ENCODE measurements at regions not wholly inside any gene's neighbourhood (a gene's known extent, or its start where the extent isn't known, plus 50 kb on each side); places are given as distances from the start of the nearest gene placed in this dataset.
"Not testable (repeated sequence)": the region's sequence is repeated elsewhere in the genome, so short reads cannot be mapped to it uniquely, and the experiment has no call there.

- DNase-seq (no peak), ATAC-seq (no peak)
- H3K4me3 ChIP-seq, result no peak overlapping the region
- no peaks in the 10 kb centered on the region for H3K9me3 ChIP-seq
- no peaks in the 10 kb centered on the region for H3K4me1 ChIP-seq (ENCODE audit: low read depth)
- intact Hi-C loops (cut with DNase I, micrococcal nuclease), result no loop called here
- H3K36me3 ChIP-seq (ENCODE audit: low read depth), result no peaks in the 10 kb centered on the region
- no peak for TF ChIP-seq CTCF (IDR thresholded peaks at IDR 0.05)
These were observed 79.8 kb upstream of the SEL1L start for GRCh38 chr14:81613341-81614045.

- H3K36me3 ChIP-seq (ENCODE audit: low read depth); DNase-seq; intact Hi-C loops (cut with DNase I, micrococcal nuclease); ATAC-seq; H3K9me3 ChIP-seq; H3K4me1 ChIP-seq (ENCODE audit: low read depth); H3K4me3 ChIP-seq: not testable (repeated sequence)
These were observed 80.6 kb upstream of the SEL1L start for GRCh38 chr14:81614302-81614701.

- H3K9me3 ChIP-seq, result no peaks in the 10 kb centered on the region
- no peaks in the 10 kb centered on the region for H3K4me1 ChIP-seq (ENCODE audit: low read depth)
- TF ChIP-seq CTCF (IDR thresholded peaks at IDR 0.05), result no peak
- no peak for DNase-seq
- intact Hi-C loops (cut with DNase I, micrococcal nuclease), result no loop called here
- ATAC-seq, result no peak
- H3K4me3 ChIP-seq, result no peak overlapping the region
- no peaks in the 10 kb centered on the region for H3K36me3 ChIP-seq (ENCODE audit: low read depth)
These were observed 85.0 kb upstream of the SEL1L start for GRCh38 chr14:81618695-81619094.

GRCh38 chr14:81619816-81620215, 86.2 kb upstream of the SEL1L start:
- H3K4me1 ChIP-seq (ENCODE audit: low read depth), result no peaks in the 10 kb centered on the region
- no peaks in the 10 kb centered on the region for H3K36me3 ChIP-seq (ENCODE audit: low read depth)
- DNase-seq (no peak), ATAC-seq (no peak)
- H3K4me3 ChIP-seq, result no peak overlapping the region
- TF ChIP-seq CTCF (IDR thresholded peaks at IDR 0.05), result no peak
- intact Hi-C loops (cut with DNase I, micrococcal nuclease), result no loop called here
- no peaks in the 10 kb centered on the region for H3K9me3 ChIP-seq

GRCh38 chr14:81623771-81624396, 90.2 kb upstream of the SEL1L start:
- intact Hi-C loops (cut with DNase I, micrococcal nuclease), result not testable (repeated sequence)

GRCh38 chr14:81625343-81625742, 91.7 kb upstream of the SEL1L start:
- no peak overlapping the region for H3K4me3 ChIP-seq
- H3K36me3 ChIP-seq (ENCODE audit: low read depth), result no peaks in the 10 kb centered on the region
- DNase-seq (no peak), ATAC-seq (no peak)
- intact Hi-C loops (cut with DNase I, micrococcal nuclease), result no loop called here
- no peaks in the 10 kb centered on the region for H3K4me1 ChIP-seq (ENCODE audit: low read depth)
- no peak for TF ChIP-seq CTCF (IDR thresholded peaks at IDR 0.05)
- H3K9me3 ChIP-seq, result no peaks in the 10 kb centered on the region

More at GRCh38 chr14:81623771-81624396, 90.2 kb upstream of the SEL1L start:
- H3K4me3 ChIP-seq; ATAC-seq; H3K9me3 ChIP-seq; H3K4me1 ChIP-seq (ENCODE audit: low read depth); DNase-seq; H3K36me3 ChIP-seq (ENCODE audit: low read depth): not testable (repeated sequence)

All from mucosa of descending colon (tissue), 3 donors.